NCI-H2227 treated with DMSO at 0.1 percent for 48 hours (cell line): ENCODE measurements at regions not wholly inside any gene's neighbourhood (a gene's known extent, or its start where the extent isn't known, plus 50 kb on each side); places are given as distances from the start of the nearest gene placed in this dataset.

Experiments used
- DNase-seq: peaks from one replicate; lab custom pipeline; 2025; lab: John Stamatoyannopoulos, UW

DNA sequence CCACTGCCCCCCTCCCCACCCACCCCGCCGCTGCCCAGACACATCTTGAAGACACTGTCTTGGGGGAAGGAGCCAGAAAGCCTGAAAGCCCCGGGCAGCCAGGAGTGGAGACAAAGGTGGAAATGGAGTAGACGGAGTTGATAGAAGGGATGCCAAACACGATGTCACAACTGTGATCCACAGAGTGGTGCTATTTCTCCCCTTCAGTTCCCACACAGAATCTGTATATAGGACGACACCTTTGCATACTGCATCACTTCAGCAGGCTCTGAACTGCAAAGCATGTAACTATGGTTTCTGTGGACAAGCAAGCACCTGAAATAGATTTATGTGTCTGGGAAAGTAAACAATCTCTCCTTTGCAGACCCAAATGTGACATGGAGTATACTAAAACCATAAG, 56.4 kb upstream of the F13A1 start:
- DNase-seq, result no peak

DNA sequence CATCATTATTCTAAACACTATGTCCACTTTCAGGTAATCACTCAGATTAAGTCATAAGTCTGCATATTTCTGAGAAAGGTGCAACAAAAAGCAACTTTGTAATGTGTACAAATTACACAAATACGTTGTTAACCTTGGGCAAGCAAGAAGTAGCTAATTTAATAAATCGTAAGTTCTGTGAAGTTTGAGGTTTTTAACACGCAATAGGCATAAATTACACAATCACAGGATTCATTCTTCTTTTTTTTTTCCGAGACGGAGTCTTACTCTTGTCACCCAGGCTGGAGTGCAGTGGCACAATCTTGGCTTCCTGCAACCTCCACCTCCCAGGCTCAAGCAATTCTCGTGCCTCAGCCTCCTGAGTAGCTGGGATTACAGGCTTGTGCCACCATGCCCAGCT, 57.2 kb upstream of the F13A1 start:
- DNase-seq, result no peak

DNA sequence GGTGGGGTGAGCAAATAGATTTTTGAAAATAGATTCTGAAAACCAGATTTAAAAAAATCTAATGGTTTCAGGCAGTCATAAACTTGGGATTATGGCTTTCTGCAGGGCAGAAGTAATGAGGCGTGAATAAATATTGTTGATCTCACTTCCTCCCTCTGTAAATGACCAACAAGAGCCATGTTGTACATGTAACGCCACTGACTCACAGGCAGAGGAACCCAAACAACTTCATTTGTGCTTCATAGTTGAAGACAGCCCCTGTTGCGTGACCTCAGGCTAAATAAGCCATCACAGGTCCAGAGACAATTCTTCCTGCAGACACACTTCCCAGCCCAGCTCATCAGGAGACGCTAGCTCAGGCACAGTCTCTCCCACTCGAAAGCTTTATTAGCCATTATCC, 59.1 kb upstream of the F13A1 start:
- DNase-seq, result no peak

DNA sequence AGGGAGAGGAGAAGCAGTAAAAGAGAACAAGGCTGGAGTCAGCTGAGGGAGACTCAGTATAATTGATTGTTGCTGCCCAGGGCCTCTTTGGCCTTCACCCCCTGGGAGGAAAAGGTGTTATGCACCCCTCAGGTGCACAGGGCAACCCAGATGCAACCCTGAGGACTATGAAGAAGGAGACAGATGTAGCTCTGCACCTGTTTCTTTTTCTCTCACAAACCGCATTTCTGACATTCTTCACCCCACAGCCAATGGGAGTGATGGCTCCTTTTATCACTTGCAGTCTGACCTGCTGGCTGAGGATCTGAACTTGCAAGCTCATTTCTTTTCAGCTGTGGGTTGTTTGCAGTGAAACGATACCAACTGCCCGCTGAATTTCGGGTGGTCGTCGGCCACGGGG, 64.1 kb upstream of the F13A1 start:
- DNase-seq, result no peak

DNA sequence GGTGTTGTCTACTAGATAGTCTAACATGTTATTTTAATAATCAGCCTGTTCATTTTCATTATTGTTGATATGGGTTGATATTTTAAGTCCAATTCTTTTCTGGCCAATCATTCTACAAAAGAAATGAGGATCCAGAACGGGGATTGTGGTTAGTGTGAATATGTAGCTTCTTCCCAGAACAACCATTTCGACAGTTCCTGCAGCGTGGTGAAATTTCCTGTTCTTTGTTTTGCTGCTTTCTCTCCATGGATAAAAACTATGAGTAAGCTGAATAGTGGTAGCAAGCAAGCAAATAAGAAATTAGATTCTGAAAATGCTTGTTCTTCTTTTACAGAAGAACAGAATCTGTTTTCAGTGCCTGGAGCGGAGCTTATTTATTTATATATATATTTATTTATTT, 65.5 kb upstream of the F13A1 start:
- DNase-seq, result no peak

DNA sequence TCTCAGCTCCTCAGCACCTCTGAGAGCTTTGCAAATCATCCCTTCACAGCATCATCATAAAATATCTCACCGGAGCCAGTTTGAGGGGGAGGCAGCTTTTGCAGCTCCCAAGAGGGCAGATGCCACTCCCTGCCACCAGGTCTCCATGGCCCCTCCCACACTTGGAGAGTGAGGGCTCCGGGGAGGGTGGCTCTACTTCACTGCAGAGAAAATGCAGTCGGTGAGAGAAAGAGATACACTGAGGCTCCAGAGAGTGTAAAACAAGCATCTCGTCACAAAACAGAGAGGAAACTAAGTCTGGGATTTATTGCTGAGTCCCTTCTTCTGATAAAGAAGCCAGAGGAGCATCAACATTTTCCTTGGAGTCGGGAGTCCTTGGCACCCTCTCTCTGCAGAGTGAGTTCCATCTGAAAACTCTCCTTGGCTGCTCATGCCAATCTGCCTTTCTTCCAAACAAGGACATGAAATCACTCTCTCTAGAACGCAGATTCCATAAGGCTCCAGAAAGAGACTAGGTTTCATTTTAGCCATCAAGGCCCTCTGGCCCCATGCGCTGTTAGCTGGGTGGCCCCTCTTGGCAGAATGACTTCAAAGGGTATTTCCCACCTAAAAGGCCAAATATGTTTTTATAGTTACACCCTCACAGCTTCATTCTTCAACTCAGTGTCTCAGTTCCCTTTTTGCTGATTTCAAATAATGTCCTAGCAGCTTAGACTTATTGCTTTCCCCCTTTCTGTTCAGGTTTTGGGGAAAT, 70.6 kb upstream of the F13A1 start:
- no peak for DNase-seq

DNA sequence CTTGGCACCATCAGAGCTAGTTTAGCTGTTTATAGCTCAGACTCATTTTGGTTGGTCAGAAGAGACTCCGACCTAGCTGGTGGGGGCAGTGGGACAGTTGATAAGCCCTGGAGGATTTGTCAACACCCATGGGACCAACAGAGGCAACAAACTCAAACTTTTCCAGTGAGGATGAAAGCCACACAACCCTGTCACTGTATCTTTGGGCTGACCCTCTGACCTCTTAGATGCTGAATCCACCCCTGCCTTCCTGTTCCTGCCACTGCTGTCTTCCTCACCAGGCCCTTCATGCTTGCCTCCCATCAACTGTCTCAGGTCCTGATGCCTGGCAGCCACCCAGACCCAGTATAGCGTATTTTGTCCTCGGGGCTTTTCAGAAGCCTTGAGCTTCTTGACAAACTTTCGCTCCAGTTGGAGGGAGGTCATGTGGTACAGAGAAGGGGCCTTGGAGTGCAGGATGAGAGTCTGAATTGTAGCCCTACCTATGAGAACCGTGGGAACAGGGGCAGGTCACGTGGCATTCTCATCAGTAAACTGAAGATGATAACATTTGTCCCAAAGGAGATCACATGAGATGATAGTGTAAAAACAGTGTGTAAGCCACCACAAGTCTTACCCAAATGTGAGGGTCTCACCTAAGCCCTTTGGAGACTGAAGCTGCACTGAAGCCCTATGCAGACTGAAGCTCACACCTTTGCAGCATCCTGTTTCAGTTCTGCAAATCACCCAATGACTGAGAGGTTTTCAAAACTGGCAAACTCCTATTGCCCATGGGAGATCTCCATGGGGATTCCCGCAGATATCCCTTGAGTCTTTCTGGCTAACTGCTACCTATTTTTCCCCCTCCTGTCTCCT, 72.0 kb upstream of the F13A1 start:
- DNase-seq, result no peak

DNA sequence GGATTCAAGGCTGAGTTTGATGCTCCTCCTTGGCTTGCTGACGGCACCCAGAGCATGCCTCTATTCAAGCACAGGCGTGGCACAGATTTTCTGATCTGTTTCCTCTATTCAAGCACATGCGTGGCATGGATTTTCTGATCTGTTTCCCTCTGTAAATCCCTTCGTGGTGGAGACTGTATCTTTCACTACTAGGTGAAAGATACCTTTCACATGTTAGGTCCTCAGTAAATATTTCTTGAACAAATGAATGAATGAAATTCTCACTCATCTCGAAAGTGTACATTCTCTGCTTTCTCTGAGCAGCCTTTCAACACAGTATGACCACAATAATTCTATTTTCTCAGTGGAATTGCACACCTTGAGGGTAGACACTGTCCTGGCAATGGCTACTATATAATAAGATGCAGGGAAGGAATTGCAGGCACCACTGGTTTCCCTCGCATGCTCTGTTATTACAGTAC, 72.6 kb upstream of the F13A1 start:
- no peak for DNase-seq

DNA sequence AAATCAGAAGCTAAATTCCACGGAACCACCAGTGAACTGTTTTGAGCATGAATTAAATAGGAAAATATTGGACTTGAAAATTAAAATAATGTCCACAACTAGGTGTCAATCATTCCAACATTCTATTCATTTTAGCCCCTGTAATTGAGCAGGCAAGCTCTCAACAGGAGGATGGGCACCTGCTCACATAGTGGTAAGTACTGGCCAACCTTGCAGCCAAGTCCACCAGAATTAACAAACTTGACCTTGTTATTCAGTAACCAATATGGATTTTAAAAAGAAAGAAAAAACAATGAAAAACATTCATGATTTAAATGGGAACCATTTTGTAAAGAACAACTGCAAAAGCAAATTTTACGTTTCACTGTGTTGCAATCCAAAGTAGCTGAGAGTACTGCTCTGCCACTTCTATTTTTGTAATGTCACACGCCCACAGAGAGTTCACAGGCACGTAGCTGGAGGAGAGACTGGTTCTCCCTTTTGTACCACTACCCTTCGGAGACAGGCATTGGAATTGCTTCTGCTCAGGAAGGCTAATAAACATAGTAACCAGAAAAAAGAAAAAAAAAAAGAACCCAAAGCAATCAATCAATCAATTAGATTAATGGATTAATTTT, 75.2 kb upstream of the F13A1 start:
- DNase-seq, result no peak

DNA sequence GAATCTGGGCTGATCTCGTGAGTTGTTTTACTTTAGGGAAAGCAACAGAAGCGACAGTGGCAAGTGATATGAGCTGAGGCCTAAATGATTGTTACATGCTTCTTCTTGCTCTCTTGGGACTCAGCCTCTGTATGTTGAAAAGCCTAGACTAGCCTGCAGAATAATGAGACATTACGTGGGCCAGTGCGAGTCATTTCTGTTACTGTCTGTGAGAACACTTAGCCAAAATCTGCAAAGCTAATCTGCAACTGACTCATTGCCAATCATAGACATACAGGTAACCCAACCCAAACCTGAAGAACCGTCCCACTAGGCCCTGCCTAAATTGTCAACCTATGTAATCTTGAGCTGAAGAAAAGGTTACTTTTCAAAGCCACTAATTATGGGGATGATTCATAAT, 77.4 kb upstream of the F13A1 start:
- no peak for DNase-seq

DNA sequence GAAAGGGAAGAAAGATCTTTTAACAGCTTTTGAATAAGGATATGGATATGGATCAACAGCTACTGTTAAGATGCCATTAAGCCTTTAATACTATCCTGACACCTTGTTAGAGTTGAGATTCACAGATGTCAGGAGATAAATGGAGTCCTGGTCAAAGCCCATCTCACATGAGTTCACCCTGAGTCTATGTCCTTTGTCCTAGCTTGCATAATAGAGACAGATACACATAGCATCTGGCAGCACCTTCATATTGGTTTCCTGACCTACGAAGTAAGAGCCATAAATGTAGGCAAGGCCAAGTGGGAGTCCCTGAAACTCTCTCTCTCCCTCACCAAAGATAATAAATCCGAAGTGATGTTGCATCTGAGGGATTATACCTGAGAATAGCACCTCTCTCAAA, 79.1 kb upstream of the F13A1 start:
- DNase-seq, result no peak

DNA sequence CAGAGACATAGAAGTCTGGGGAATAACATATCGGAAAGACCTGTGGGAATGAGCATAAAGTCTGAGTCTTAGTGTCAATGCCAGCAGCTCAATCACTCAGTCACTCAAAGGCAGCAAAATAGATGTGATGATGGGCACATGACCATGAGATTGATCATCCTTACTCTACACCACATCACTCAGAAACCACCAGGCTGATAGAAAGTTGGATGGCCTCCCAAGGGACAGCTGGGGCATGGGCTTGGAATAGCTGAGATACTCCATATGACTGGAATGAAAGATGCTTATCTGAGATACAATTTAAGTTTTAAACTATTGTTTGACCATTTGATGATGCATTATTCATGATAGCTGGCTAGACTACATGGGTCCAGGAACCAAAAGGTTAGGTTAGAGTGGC, 80.9 kb upstream of the F13A1 start:
- DNase-seq, result no peak

DNA sequence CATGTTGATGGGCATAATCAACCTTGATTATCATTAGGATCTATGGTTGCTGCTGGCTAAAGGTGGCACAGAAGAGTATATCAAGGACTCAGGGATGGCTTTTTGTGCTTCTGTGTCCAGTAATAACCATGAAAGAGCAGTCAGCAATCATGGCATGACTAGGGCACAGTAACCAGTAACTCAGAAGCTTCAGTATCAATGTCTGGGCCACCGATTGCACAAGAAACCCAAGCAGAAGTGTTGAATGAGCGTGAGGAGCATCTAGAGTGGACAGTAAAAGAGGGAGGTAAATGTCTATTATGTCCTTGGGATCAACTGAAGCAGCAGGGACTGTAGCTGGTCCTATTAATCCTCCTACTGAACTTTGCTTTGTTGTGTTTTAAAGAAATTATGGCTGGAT, 81.5 kb upstream of the F13A1 start:
- DNase-seq, result no peak

DNA sequence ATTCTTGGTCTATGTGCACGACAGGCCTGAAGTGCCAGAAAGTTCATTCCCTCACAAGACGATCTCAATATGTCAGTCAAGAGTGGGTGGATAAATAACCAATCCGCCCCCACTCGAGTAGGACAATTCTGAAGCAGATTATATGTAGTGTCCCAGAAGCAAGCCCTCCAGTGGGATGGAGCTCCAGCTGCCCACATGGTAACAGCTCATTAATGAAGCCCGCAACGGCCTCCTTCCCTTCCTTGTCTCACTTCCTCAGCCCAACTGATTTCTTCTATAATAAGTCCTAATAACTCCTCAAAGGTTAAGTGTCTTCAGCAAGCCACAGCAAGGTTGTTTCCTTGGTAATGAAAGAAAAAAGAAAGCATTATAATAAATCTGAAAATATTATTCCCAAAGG, 82.1 kb upstream of the F13A1 start:
- no peak for DNase-seq

DNA sequence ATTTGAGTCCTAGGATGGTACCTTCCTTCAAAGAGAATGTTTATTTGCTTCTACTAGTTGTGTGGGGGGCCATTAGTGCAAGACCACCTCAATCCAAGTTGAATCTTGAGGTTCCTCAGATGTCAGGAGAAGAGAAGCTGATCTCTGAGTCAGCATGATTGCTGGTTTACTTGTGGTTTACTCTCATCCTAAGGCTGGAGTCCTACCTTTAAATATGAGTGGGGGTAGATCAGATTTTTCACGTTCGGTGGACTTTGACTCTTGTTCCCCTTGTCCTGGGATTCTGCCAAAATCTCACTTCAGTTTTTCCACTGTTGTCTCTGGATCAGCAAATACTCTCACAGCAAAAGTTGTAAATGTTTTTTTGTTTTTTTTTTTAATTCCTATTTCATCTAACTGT, 84.6 kb upstream of the F13A1 start:
- DNase-seq, result no peak

DNA sequence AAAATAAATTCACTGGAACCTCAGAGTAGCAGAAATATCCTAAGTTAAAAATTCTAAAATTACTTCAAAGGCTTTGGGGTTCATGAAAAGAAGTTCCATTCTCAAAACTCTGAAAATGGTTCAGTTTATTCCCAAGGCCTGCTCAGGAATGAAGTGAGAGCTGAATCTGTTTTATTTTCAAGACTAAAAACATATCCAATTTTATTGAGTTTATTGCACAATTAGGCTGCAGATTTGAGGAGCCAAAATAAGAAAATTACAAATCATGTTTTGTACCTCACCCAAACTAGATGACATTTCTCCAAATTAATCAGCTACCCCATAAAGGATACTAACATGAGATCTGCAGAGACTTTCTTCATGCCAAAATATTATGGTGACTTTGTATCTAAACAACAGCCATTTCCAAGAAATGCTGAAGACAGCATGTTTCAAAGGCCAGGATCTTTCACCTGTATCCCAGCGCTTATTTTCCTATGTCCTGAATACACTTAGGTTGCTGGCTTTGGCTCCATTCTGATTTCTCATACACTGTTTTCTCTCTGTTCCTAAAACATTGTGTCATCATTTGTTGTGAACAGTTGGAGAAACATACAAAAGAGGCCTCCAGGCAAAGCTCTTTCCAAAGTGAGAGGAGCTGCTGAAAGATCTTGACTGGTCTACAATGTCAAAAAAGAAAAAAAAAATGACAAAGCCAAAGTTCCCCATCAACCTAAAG, 85.7 kb upstream of the F13A1 start:
- no peak for DNase-seq

DNA sequence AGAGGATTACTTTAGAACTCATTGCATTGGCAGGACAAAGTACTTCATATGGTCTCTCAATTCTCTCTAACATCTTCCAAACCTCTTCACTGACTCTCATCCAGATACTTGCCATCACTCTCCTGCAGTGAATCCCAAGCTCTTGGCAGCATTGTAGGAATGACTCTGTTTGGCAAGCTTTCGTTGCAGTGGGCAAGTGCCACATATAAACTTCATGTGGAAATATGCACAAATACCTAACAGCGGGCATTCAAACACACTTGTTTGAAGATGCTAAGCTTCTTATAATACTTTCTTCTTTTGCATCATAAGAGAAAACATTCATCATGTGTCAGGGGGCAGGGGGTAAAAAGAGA, 86.2 kb upstream of the F13A1 start:
- DNase-seq, result no peak

DNA sequence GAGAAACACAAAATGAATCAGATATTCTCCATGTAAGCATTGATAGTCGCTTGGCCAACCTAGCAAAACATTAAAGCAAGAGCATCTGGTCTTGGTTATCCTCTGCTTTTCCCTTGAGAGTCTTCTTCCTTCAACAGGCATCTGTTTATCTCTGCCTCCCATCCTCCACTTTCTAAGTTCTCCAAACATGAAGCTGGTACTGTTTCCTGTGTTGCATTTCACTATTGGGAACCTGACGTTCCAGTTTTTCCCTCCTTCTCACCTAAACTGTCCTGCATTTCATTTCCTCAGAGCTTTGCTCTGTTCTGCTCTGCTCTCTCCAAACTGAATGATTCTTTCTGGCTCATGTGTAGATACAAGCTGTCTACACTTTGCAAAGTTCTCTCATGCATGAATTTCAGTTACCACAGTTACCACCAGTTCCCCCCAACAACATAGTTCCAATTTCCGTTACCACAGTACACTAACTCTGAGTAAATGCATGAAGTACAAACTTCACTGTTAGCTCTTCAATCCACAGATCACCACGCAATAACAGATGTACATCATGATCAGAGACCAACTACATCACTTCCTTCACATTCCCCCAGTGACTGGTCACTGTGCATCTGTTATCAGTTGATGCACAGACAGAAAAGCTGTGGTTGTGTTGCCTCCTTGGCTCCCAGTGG, 86.7 kb upstream of the F13A1 start:
- no peak for DNase-seq

DNA sequence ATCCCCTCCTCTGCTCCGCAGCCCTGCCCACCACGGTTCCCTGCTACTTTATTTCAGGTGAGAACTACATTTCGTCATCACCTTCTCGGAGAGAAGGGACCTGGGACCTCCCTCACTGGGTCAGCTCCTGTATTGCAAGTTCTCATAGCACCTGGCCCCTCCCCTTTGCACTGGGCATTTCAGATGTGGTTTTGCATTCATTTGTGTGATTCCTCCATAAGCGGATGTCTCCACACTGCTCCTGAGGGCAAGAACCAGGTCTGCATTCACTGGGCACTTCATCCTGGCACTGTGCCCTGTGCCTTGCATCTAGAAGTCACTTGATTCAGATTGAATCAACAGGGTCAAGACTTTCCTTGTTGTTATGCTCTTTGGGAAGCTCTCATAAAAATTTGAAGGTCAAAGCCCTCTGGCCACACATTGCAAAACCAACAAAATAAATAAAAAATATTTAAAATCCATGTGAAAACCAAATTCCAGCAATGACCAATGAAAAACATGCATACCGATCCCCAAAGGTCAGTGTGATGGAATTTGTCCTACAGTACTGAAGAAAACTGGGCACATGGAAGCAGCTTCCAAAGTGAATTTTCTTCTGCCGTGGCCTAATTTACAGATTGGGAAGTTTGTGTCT, 89.1 kb upstream of the F13A1 start:
- DNase-seq, result no peak

DNA sequence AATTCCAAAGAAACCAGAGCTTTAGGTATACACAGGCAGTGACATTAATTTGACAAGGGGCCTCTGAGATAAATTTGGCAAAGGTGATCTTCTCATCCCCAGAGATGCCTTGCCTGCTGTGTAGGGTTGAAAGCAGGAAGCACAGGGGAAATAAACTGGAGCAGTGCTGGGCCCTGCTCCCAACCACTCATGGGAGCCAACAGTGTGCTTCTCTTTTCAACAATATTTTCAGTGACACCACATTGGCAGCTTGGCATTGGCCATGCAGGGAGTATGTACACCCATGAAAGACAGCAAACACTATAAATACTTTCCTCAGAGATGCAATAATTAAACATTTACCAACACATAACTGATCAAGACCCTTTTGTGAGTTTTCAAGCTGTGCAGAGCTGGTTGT, 90.7 kb upstream of the F13A1 start:
- DNase-seq, result no peak

DNA sequence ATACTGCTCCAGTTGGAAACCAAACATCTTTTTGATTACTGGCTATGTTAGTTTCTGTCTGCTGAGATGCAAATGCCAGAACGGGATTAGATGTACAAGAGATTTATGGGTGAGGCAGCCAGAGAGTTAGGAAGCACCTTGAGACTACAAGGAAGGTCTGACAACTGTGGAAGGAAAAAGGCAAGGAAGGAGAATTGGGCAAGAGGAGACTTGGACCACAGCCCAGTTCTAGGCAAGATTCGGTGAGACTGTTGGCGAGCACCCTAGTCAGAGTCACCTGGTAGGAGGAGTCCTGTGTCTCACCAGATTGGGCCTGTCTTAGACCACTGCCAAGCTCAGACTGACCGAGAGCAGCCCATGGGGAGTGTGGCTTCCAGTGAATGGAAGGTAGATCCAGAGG, 91.8 kb upstream of the F13A1 start:
- DNase-seq, result no peak

DNA sequence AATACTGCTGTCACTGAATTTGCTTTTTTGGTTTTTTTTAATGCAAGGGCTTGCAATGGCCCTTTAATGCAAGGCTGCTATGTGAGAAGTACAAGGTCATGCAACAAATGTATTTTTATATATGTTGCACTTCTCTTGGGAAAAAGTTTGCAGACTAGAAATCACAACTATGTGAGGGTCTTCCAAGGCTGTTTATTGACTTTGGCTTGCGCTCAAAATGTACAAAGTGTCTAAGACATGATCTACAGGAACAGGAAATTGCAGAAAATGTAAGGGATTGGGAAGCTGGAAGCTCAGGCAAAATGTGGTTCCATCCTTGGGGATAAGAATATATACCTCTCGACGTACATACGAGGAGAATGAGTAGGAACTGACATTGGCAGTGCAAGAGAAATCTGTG, 92.2 kb upstream of the F13A1 start:
- no peak for DNase-seq
